ENCODE measurements at regions not wholly inside any gene's neighbourhood (a gene's known extent, or its start where the extent isn't known, plus 50 kb on each side); places are given as distances from the start of the nearest gene placed in this dataset.
"Not testable (repeated sequence)": the region's sequence is repeated elsewhere in the genome, so short reads cannot be mapped to it uniquely, and the experiment has no call there.

- Mint-ChIP-seq H3K27me3 (ENCODE audit: low read depth) (no peaks in the 10 kb centered on the region), H3K27ac (ENCODE audit: unreplicated experiment) (no peak overlapping the region), H3K4me1 (ENCODE audit: low read depth) (peaks cover 23% of the 10 kb centered on the region), H3K4me3 (ENCODE audit: unreplicated experiment) (no peak overlapping the region), H3K9me3 (ENCODE audit: low read depth) (peaks cover 19% of the 10 kb centered on the region), H3K36me3 (ENCODE audit: low read depth) (no peaks in the 10 kb centered on the region)
- no peak for DNase-seq (ENCODE audit: low spot score)
- TF ChIP-seq CTCF (IDR thresholded peaks at IDR 0.05) = no peak
Measured at GRCh38 chrX:40950546-40950945, 134.7 kb upstream of the USP9X start.

GRCh38 chrX:40951407-40951806 lies 133.8 kb upstream of the USP9X start:
- not testable (repeated sequence) for H3K27ac Mint-ChIP-seq (ENCODE audit: unreplicated experiment); DNase-seq (ENCODE audit: low spot score); H3K27me3 Mint-ChIP-seq (ENCODE audit: low read depth); H3K36me3 Mint-ChIP-seq (ENCODE audit: low read depth); H3K4me3 Mint-ChIP-seq (ENCODE audit: unreplicated experiment)
- peaks cover 17% of the 10 kb centered on the region for H3K4me1 Mint-ChIP-seq (ENCODE audit: low read depth)
- H3K9me3 Mint-ChIP-seq (ENCODE audit: low read depth) = peaks cover 23% of the 10 kb centered on the region

DNA sequence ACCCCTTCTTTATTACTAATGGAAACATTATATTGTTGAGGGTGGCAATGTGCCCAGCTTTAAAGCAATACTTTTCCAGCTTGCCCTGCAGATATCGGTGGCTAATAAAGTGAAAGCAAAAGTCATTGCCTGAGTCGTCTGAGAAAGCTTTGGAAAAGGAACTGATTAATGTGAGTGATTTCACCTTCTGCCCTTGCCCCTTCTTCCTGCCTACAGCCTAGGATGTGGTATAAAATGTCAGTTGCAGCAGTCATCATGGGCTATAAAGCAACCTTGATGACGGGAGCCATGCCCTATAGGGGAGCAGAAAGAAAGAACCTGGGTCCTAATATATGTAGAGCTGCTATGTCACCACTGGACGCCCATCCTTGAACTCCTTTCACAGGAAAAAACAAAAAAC lies 132.4 kb upstream of the USP9X start:
- peaks cover 7% of the 10 kb centered on the region for H3K4me1 Mint-ChIP-seq (ENCODE audit: low read depth)
- H3K27ac Mint-ChIP-seq (ENCODE audit: unreplicated experiment) = no peak overlapping the region
- H3K9me3 Mint-ChIP-seq (ENCODE audit: low read depth) = peaks cover 24% of the 10 kb centered on the region
- no peak for DNase-seq (ENCODE audit: low spot score)
- TF ChIP-seq CTCF (IDR thresholded peaks at IDR 0.05) = no peak
- no peaks in the 10 kb centered on the region for H3K27me3 Mint-ChIP-seq (ENCODE audit: low read depth)
- peak overlapping the region; percentile 22 for H3K4me3 Mint-ChIP-seq (ENCODE audit: unreplicated experiment)
- H3K36me3 Mint-ChIP-seq (ENCODE audit: low read depth) = no peaks in the 10 kb centered on the region

GRCh38 chrX:40953369-40953768 lies 131.9 kb upstream of the USP9X start:
- Mint-ChIP-seq H3K4me3 (ENCODE audit: unreplicated experiment) (no peak overlapping the region), H3K27ac (ENCODE audit: unreplicated experiment) (no peak overlapping the region), H3K4me1 (ENCODE audit: low read depth) (peaks cover 7% of the 10 kb centered on the region), H3K36me3 (ENCODE audit: low read depth) (no peaks in the 10 kb centered on the region), H3K9me3 (ENCODE audit: low read depth) (peaks cover 22% of the 10 kb centered on the region), H3K27me3 (ENCODE audit: low read depth) (no peaks in the 10 kb centered on the region)
- no peak for TF ChIP-seq CTCF (IDR thresholded peaks at IDR 0.05)
- no peak for DNase-seq (ENCODE audit: low spot score)

- no peak overlapping the region for H3K27ac Mint-ChIP-seq (ENCODE audit: unreplicated experiment)
- peaks cover 25% of the 10 kb centered on the region for H3K9me3 Mint-ChIP-seq (ENCODE audit: low read depth)
- no peak overlapping the region for H3K4me3 Mint-ChIP-seq (ENCODE audit: unreplicated experiment)
- no peak for DNase-seq (ENCODE audit: low spot score)
- H3K27me3 Mint-ChIP-seq (ENCODE audit: low read depth) = no peaks in the 10 kb centered on the region
- no peaks in the 10 kb centered on the region for H3K36me3 Mint-ChIP-seq (ENCODE audit: low read depth)
- peaks cover 4% of the 10 kb centered on the region for H3K4me1 Mint-ChIP-seq (ENCODE audit: low read depth)
- peak; percentile 24 for TF ChIP-seq CTCF (IDR thresholded peaks at IDR 0.05)
Measured at GRCh38 chrX:40960041-40960440, 125.2 kb upstream of the USP9X start.

GRCh38 chrX:40962793-40963407 lies 122.3 kb upstream of the USP9X start:
- no peak overlapping the region for H3K4me3 Mint-ChIP-seq (ENCODE audit: unreplicated experiment)
- no peak overlapping the region for H3K27ac Mint-ChIP-seq (ENCODE audit: unreplicated experiment)
- peaks cover 20% of the 10 kb centered on the region for H3K9me3 Mint-ChIP-seq (ENCODE audit: low read depth)

More at GRCh38 chrX:40962793-40963407, 122.3 kb upstream of the USP9X start:
- no peaks in the 10 kb centered on the region for H3K36me3 Mint-ChIP-seq (ENCODE audit: low read depth)
- no peaks in the 10 kb centered on the region for H3K27me3 Mint-ChIP-seq (ENCODE audit: low read depth)
- no peak for DNase-seq (ENCODE audit: low spot score)
- H3K4me1 Mint-ChIP-seq (ENCODE audit: low read depth) = peaks cover 4% of the 10 kb centered on the region
- no peak for TF ChIP-seq CTCF (IDR thresholded peaks at IDR 0.05)

Data from chondrocyte (in vitro differentiated cells).